H9 (cell line): ENCODE measurements at regions not wholly inside any gene's neighbourhood (a gene's known extent, or its start where the extent isn't known, plus 50 kb on each side); places are given as distances from the start of the nearest gene placed in this dataset.

Experiments used
- DNase-seq: peaks from one replicate; pipeline ENCODE4 v3.0.0-alpha.2; 2017
- H2AFZ ChIP-seq: one replicate; pipeline ENCODE4 v1.6.1; 2013; ENCODE audit warnings: mild to moderate bottlenecking, low read length, control low read depth, moderate library complexity
- H2AK5ac ChIP-seq: 2 replicates; pipeline ENCODE4 v1.6.1; 2013; ENCODE audit warnings: low read length, control low read depth, mixed read lengths; ENCODE audit not compliant: insufficient read length
- H2BK120ac ChIP-seq: one replicate; pipeline ENCODE4 v1.6.1; 2013; ENCODE audit warnings: low read depth, mild to moderate bottlenecking, low read length, control low read depth, inconsistent platforms; ENCODE audit not compliant: poor library complexity, severe bottlenecking
- H2BK12ac ChIP-seq: 2 replicates; pipeline ENCODE4 v1.6.1; 2013; ENCODE audit warnings: low read length, control low read depth, mixed read lengths, low read depth; ENCODE audit not compliant: insufficient read length
- H2BK15ac ChIP-seq: 2 replicates; pipeline ENCODE4 v1.6.1; 2013; ENCODE audit warnings: low read depth, low read length, control low read depth
- H2BK20ac ChIP-seq: one replicate; pipeline ENCODE4 v1.6.1; 2013; ENCODE audit warnings: low read depth, mild to moderate bottlenecking, low read length, control low read depth, inconsistent platforms; ENCODE audit not compliant: poor library complexity, severe bottlenecking
- H2BK5ac ChIP-seq: 2 replicates; pipeline ENCODE4 v1.6.1; 2013; ENCODE audit warnings: low read length, control low read depth, mixed read lengths; ENCODE audit not compliant: insufficient read length
- H3K14ac ChIP-seq: 2 replicates; pipeline ENCODE4 v1.6.1; 2013; ENCODE audit warnings: low read length, control low read depth; ENCODE audit not compliant: insufficient read depth
- H3K18ac ChIP-seq: 2 replicates; pipeline ENCODE4 v1.6.1; 2013; ENCODE audit warnings: low read depth, mild to moderate bottlenecking, mixed read lengths, low read length, control low read depth; ENCODE audit not compliant: insufficient read length
- H3K23ac ChIP-seq: 2 replicates; pipeline ENCODE4 v1.6.1; 2013; ENCODE audit warnings: low read length, control low read depth, mixed read lengths, low read depth; ENCODE audit not compliant: insufficient read length
- H3K23me2 ChIP-seq: 2 replicates; pipeline ENCODE4 v1.6.1; 2013; ENCODE audit warnings: low read depth, mild to moderate bottlenecking, mixed read lengths, low read length, control low read depth; ENCODE audit not compliant: insufficient read length, poor library complexity, severe bottlenecking
- H3K27ac ChIP-seq: 2 replicates; pipeline ENCODE4 v1.5.1; 2013; ENCODE audit warnings: low read length, control low read depth, mixed read lengths, low read depth; ENCODE audit not compliant: insufficient read length
- H3K27me3 ChIP-seq: 2 replicates; pipeline ENCODE4 v1.6.1; 2013; ENCODE audit warnings: low read length, control low read depth, inconsistent platforms; ENCODE audit not compliant: insufficient read depth
- H3K4ac ChIP-seq: 2 replicates; pipeline ENCODE4 v1.6.1; 2013; ENCODE audit warnings: low read depth, mild to moderate bottlenecking, control low read depth, inconsistent platforms, low read length, moderate library complexity
- H3K4me1 ChIP-seq: 2 replicates; pipeline ENCODE4 v1.6.1; 2013; ENCODE audit warnings: low read length, control low read depth, inconsistent platforms; ENCODE audit not compliant: insufficient read depth
- H3K4me2 ChIP-seq: 2 replicates; pipeline ENCODE4 v1.6.1; 2013; ENCODE audit warnings: low read length, control low read depth, mixed read lengths; ENCODE audit not compliant: insufficient read length, insufficient read depth
- H3K56ac ChIP-seq: 2 replicates; pipeline ENCODE4 v1.6.1; 2013; ENCODE audit warnings: low read depth, mild to moderate bottlenecking, mixed read lengths, low read length, control low read depth; ENCODE audit not compliant: insufficient read length
- H3K79me1 ChIP-seq: 2 replicates; pipeline ENCODE4 v1.6.1; 2013; ENCODE audit warnings: low read depth, mild to moderate bottlenecking, moderate library complexity, low read length, control low read depth, inconsistent platforms; ENCODE audit not compliant: insufficient read depth, poor library complexity, severe bottlenecking
- H3K79me2 ChIP-seq: 2 replicates; pipeline ENCODE4 v1.6.1; 2013; ENCODE audit warnings: low read length, control low read depth, inconsistent platforms; ENCODE audit not compliant: insufficient read depth
- H3K9ac ChIP-seq: 2 replicates; pipeline ENCODE4 v1.6.1; 2013; ENCODE audit warnings: low read length, control low read depth, mixed read lengths; ENCODE audit not compliant: insufficient read length; ENCODE audit errors: extremely low read depth
- H3K9me3 ChIP-seq: one replicate; pipeline ENCODE4 v1.6.1; 2013; ENCODE audit warnings: low read depth, low read length, inconsistent platforms; ENCODE audit not compliant: control insufficient read depth
- H3T11ph ChIP-seq: one replicate; pipeline ENCODE4 v1.6.1; 2013; ENCODE audit warnings: mild to moderate bottlenecking, low read length, control low read depth, inconsistent platforms
- H4K20me1 ChIP-seq: one replicate; pipeline ENCODE4 v1.6.1; 2013; ENCODE audit not compliant: control insufficient read depth, insufficient read length, insufficient read depth
- H4K5ac ChIP-seq: 2 replicates; pipeline ENCODE4 v1.6.1; 2013; ENCODE audit warnings: low read depth, mild to moderate bottlenecking, mixed read lengths, low read length, control low read depth; ENCODE audit not compliant: insufficient read length
- H4K8ac ChIP-seq: replicated peaks from 2 replicates; pipeline ENCODE4 v1.6.1; 2013; ENCODE audit warnings: low read length, control low read depth, mixed read lengths, low read depth; ENCODE audit not compliant: insufficient read length
- H4K91ac ChIP-seq: 2 replicates; pipeline ENCODE4 v1.6.1; 2013; ENCODE audit warnings: low read depth, mild to moderate bottlenecking, moderate library complexity, mixed read lengths, low read length, control low read depth; ENCODE audit not compliant: insufficient read length
- H3K27ac Mint-ChIP-seq, 3 experiments: 2 replicates in 2 of 3; 3 replicates in 1 of 3; pipeline ENCODE4 v1.8.0; 2020 to 2021; ENCODE audit warnings: mixed read lengths in 3 of 3, mild to moderate bottlenecking in 1 of 3, moderate library complexity in 1 of 3
- H3K27me3 Mint-ChIP-seq: 2 replicates; pipeline ENCODE4 v1.8.0; 2021; ENCODE audit warnings: low read depth, mild to moderate bottlenecking, moderate library complexity, mixed read lengths
- H3K36me3 Mint-ChIP-seq, 3 experiments: 2 replicates in 2 of 3; 3 replicates in 1 of 3; pipeline ENCODE4 v1.8.0; 2020 to 2021; ENCODE audit warnings: low read depth in 3 of 3, mixed read lengths in 3 of 3; ENCODE audit not compliant: insufficient read depth in 1 of 3
- H3K4me1 Mint-ChIP-seq, 2 experiments: 2 replicates each; pipeline ENCODE4 v1.8.0; 2020; ENCODE audit warnings: mixed read lengths in 2 of 2
- H3K4me3 Mint-ChIP-seq, 2 experiments: 2 replicates in 1 of 2; 3 replicates in 1 of 2; pipeline ENCODE4 v1.8.0; 2020 to 2021; ENCODE audit warnings: mild to moderate bottlenecking in 2 of 2, mixed read lengths in 2 of 2, moderate library complexity in 1 of 2
- H3K9me3 Mint-ChIP-seq, 2 experiments: 2 replicates in 1 of 2; 3 replicates in 1 of 2; pipeline ENCODE4 v1.8.0; 2020; ENCODE audit warnings: mild to moderate bottlenecking in 2 of 2, mixed read lengths in 2 of 2, moderate library complexity in 1 of 2
- WGBS: extraction: QIAGEN DNeasy Blood & Tissue Kit; methylation state at CpG from one replicate; pipeline ENCODE4 v1.1.7; 2013; ENCODE audit warnings: missing lambda C conversion rate, low lambda C conversion rate, mixed read lengths; ENCODE audit not compliant: insufficient read length; ENCODE audit errors: extremely low coverage; 5-methylcytosine and 5-hydroxymethylcytosine counted together
- TF ChIP-seq, protein P1 (sequence below): fragments of 200-600 bp; sonication (generic); conservative IDR thresholded peaks from 3 replicates; pipeline ENCODE4 v1.8.0; 2021; ENCODE audit warnings: antibody characterized with exemption, mild to moderate bottlenecking

DNA sequence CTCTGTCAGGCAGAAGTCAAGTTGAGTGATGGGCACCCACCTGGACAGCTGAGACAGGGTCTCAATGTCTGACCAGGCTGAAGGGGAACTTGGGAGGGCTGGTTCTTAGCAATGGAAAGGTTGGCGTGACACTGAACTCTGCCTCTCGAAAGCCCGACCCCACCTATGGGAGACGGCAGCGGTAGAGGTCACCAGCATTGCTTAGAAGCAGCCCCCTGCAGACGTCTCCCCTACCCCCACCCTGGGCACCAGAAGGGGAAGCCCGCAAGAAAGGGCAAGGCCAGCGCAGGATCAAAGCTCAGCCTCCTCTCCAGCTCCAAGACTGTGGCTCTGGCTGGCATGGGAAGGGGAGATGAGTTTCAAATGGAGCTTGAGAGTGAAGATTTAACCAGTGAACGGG is 184.8 kb upstream of the LYSMD4 start:
- H2BK20ac ChIP-seq = no peak overlapping the region
- no peaks in the 10 kb centered on the region for H4K20me1 ChIP-seq
- Mint-ChIP-seq H3K9me3 (no peaks in the 10 kb centered on the region), H3K36me3 (no peaks in the 10 kb centered on the region), H3K27ac (no peak overlapping the region), H3K4me3 (no peak overlapping the region), H3K4me1 (peaks cover 0 to 7% of the 10 kb centered on the region in 2 experiments; a peak in 2 of 4 replicates), H3K27me3 (peaks cover 33% of the 10 kb centered on the region)
- no peak overlapping the region for H4K5ac ChIP-seq
- no CpG with 5 or more reads among the region's 9 CpGs for WGBS
- H3K18ac ChIP-seq = no peak overlapping the region
- H3K23ac ChIP-seq = no peak overlapping the region
- no peak overlapping the region for H4K91ac ChIP-seq
- no peak overlapping the region for H3K56ac ChIP-seq
- TF ChIP-seq, protein P1, sequence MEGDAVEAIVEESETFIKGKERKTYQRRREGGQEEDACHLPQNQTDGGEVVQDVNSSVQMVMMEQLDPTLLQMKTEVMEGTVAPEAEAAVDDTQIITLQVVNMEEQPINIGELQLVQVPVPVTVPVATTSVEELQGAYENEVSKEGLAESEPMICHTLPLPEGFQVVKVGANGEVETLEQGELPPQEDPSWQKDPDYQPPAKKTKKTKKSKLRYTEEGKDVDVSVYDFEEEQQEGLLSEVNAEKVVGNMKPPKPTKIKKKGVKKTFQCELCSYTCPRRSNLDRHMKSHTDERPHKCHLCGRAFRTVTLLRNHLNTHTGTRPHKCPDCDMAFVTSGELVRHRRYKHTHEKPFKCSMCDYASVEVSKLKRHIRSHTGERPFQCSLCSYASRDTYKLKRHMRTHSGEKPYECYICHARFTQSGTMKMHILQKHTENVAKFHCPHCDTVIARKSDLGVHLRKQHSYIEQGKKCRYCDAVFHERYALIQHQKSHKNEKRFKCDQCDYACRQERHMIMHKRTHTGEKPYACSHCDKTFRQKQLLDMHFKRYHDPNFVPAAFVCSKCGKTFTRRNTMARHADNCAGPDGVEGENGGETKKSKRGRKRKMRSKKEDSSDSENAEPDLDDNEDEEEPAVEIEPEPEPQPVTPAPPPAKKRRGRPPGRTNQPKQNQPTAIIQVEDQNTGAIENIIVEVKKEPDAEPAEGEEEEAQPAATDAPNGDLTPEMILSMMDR = no peak
- no peak overlapping the region for H3K14ac ChIP-seq
- H3K4me1 ChIP-seq = no peaks in the 10 kb centered on the region
- H3K79me2 ChIP-seq = no peaks in the 10 kb centered on the region
- no peaks in the 10 kb centered on the region for H3K23me2 ChIP-seq
- H3K9me3 ChIP-seq = no peaks in the 10 kb centered on the region
- no peak overlapping the region for H2BK120ac ChIP-seq
- H3K79me1 ChIP-seq = no peaks in the 10 kb centered on the region
- H3K27ac ChIP-seq = no peak overlapping the region
- no peak overlapping the region for H3K9ac ChIP-seq
- H3K4ac ChIP-seq = no peak overlapping the region
- H2BK12ac ChIP-seq = no peak overlapping the region
- no peak for DNase-seq
- H2AK5ac ChIP-seq = no peak overlapping the region
- H4K8ac ChIP-seq = no peak overlapping the region
- H2AFZ ChIP-seq = no peak overlapping the region
- no peak overlapping the region for H2BK15ac ChIP-seq
- H3K4me2 ChIP-seq = no peak overlapping the region
- no peak overlapping the region for H2BK5ac ChIP-seq
- H3K27me3 ChIP-seq = no peaks in the 10 kb centered on the region
- no peak overlapping the region for H3T11ph ChIP-seq
